ENCODE measurements at regions not wholly inside any gene's neighbourhood (a gene's known extent, or its start where the extent isn't known, plus 50 kb on each side); places are given as distances from the start of the nearest gene placed in this dataset.

DNA sequence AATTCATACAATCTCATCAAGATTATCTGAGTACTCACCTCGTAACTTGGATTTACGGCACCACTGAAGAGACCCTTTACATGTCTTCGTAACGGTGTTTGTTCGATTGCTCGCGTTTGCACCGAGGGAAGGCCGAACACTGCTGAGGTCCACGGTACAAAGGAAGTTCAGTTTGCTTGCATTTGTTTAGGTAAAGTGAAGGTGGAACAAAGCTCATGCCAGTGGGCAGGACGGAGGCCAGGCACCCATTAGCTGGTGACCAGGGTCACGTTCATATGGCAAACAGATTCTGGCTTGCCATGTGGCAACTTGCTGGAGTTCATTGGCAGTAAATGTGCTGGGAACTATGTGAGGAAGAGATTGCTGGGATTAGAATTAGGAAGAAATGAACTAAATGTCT, 164.8 kb downstream of the MACROH2A1 start:
- no peak for DNase-seq

DNA sequence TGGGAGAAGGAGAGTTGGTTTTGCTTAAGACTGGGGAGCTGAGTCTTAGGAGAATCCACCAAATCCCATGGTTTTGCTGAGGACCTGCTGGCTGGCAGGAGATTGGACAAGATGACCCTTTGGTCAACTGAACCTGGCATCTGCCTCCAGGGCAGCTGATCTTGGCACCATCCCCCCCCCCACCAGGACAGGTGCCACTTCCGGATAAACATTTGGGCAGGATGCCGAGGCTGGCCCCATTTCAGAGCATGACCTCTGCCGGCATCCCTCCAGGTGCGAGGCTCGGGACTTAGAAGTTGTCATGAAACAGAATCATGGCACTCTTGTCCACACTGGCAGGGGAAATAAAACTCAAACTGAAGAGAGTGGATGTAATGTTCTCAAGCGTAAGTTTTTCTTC, 165.6 kb downstream of the MACROH2A1 start:
- DNase-seq, result no peak

DNA sequence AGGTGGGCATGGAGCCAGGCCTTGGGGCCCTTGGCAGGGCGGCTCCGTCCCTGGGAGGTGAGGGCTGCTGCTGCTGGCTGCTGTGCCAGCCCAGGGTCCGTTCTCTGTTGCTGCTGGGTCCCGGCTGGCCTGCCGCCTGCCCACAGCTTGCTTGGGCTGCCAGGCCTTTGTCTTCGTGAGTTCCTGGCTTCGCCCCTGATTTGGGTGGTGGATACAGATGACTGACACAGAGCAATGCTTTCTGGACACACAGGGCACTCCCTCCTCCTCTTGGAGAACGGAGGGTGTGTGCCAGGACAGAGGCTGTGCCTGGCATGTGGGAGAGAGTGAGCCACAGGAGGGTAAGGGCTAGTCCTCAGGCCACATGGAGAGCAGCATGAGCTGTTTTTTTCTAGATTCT, 166.1 kb downstream of the MACROH2A1 start:
- no peak for DNase-seq

DNA sequence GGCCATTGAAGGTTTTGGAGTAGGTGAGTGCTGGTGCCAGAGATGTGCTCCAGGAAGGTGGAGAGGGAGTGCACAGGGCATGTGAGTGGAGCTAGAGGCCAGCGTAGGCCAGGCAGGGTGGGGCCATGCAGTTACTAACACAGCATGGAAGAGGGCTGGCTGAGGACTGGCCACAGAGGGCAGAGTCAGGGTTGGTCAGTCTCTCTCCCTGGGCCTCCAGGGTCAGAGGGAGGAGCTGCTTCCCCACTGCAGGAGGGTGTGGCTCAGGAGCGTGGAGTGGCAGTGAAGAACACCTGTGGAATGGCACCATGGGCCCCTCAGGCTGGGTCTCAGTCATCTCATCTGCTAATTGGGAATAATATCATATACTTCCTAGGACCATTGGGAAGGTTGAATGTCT, 167.7 kb downstream of the MACROH2A1 start:
- DNase-seq, result no peak

DNA sequence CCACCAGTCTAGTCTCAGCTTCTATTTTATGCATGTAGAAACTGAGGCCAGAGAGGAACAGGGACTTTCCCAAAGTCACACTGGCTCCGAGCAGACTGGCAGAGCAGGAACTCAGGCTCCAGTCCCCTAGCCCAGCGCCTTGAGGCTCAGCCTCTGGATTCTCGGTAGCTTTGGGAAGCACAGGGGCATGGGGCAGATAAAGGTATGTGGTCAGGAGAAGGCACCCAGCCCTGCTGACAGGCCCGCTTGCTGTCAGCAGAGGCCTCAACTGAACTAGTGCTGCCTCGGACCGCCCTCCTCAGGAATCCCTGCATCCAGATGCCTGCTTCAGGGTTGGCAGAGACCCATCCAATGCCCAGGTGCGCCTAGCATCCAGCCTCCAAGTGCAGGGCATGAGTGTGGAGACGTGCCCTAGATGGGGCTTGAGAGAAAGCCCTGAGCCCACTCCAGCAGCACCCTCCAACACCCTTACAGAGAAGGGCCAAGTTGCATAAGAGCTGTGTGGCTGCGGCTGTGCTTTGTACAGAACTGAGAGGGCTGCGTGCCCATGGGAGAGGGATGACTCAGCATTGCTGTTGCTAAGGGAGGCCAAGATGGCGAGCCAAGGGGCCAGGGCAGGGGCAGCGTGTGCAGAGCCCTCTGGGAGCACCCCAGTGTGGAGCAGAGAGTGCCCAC, 168.6 kb downstream of the MACROH2A1 start:
- DNase-seq, result no peak

DNA sequence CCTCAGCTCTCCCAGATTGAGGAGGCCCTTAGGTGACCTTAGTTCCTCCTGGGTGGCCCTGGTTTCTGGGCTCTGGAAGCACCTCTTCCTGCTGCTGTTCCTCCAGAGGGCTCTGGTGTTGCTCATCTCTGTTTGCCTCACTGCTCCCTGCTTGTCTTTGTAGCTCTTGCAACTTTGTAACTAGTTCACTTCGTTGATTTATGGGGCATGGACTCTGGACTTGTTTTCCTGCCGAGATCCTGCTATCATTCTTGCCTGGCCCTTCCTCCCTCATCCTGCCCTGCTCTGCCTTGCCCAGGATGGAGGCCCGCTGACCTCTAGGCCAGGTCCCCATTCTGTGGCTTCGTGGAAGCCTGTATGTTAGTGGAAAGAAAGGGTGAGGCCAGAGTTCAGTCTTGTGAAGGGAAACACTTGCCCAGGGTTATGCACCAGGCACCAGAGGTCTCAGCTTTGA, 169.3 kb downstream of the MACROH2A1 start:
- DNase-seq, result no peak

DNA sequence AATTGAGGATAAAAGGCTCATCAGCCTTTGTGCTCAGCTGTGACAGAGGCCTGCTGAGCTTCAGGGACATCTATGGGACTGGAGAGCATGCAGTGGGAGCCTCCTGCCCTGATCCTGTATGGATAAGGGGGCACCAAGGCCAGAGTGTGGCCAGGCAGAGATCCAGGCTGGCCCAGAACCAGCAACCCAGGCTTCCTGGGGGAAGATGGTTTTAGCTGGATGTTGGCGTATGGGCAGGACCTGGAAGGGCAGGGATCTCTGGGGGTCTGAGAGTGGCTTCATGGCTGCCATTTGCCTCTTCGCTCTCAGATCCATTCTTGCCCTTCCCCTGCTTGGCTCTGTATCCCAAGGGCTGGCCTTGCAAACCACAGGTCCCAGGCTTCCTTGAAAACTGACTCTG, 169.9 kb downstream of the MACROH2A1 start:
- DNase-seq, result no peak

DNA sequence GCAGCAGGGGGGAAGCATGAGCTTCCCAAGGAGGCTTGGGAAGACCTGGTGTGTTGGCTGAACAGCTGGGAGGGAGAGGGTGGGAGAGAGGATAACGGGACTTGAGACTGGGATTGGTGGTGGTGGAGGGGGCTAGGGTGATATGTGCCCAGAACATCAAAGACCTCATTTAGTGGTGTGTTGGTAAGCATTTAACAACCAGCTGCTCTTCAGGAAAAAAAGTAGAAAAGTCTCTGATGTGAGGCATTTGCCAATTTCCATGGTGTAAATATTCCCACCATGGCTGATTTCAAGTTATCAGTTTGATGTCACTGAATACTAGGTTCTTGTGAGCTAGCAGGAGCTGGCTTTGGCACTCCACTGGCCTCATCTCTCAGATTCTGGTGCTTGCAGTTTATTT, 170.8 kb downstream of the MACROH2A1 start:
- DNase-seq, result no peak

DNA sequence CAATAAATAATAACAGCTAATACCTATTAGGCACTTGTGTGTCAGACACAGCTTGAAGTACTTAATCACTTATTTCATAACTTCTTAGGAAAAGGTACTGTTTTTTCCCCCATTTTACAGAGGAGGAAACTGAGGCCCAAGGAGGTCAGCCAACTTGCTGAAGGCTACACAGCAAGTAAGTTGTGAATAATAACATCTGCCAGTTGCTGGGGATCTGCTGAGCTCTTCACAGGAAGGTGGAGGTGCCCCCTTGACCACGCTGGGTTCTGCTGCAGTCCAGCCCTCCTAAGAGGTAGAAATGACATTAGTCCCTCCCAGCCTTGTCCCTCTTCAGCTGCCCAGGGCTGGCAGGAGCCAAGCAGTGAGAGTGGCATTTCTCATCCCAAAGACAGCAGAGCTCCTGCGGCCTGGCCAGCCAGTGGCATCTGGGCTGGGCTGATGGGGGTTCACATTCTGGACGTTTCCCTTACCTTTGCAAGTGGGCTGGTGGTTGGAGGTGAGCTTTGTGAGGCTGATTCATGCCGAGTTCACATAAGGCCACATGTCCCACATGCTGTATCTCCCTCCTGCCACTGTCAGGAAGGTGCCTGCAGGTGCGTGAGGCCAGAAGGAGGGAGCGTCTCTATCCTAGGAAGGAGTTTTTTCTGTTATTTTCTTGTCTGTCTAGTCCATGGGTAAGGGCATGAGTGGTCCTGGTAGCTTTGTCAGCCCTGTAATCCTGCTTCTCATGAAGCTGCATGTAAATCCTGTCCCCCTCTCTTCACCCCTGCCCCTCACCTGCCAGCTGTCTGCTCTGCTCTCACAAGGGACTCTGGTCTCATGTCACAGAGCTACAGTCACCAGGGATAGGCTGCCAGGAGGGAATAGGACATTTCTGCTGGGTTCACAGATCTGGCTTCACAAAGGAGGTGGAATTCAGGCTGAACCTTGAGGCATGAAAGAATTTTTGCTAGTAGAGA, 171.7 kb downstream of the MACROH2A1 start:
- peak; percentile 67 for DNase-seq

DNA sequence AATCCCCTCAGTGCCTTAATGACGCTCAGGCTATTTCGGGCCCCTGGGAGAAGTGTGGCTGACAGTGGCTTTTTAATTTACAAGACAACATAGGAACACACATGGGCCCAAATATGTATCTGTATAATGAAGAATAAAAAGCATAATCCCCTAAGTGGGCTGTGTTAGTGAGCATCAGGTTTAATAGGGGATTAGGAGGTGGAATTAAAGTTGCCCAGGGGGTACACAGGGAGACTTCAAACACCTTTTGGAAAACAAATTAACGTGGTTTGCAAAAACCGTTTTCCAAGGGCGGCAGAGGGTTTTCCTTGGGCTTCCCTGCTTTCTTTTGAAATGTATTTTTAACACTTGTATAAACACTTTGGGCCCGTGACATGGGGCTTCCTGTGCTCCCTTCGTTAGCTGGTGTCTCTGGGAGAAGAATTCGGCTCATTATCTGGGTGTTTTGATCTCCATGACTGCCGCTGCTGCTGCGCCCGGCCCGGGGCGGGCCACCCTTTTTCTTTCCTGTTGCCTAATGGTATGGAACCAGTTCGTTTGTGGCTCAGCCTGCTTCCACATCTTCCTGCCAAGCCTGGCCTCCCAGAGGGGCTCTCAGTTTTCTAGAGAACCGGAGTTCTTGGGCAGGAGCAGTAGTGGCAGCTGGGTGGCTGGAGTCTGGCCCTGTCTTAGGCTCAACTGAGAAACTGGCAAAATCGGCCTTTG, 173.0 kb downstream of the MACROH2A1 start:
- peak; percentile 81 for DNase-seq

DNA sequence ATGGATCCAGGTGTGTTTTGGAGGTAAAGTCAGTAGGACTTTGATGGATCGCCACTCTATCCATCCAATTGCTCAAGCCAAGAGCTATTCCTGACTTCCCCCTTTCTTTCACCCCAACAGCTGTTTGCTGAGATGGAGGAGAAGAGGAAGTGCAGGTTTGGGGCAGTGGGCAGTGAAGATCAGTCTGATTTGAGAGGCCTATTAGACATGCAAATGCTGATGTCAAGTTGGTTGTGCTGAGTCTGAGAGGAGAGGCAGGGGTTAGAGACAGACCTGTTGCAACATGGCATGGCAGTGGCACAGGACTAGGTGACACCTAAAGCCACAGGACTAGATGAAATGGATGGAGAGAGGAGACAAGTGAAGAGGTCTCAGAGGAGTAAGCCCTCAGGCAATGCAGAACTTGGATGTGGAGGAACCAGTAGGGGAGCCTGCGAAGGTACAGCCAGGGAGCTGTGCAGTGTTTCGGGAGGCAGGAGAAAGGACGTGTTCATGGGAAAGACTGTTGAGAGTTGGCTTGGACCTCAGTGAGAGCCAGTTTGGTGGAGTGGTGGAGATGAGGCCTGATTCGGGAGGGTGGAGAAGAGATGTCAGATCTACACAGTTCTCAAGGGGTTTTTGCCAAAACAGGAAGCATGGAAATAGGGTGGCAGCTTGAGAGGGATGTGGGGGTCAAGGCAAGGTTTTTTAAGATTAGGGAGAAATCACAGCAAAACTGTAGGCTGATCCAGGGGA, 175.0 kb downstream of the MACROH2A1 start:
- no peak for DNase-seq

DNA sequence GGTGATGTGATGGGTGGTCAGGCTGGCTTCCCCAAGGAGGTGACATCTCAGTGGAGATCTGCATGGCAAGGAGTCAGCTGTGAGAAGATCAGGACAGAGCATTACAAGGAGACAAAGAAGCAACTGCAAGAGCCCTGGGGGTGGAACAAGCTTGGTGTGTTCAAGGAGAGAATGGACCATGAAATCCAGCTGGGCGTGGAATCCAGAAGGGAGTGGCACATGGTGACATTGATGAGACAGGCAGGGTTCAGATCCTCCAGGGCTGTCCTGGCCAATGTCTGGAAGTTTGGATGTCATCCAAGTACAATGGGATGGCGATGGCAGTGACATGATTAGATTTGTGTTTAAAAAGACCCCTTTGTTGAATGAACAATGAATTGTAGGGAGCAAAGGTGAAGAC, 175.6 kb downstream of the MACROH2A1 start:
- DNase-seq, result no peak

DNA sequence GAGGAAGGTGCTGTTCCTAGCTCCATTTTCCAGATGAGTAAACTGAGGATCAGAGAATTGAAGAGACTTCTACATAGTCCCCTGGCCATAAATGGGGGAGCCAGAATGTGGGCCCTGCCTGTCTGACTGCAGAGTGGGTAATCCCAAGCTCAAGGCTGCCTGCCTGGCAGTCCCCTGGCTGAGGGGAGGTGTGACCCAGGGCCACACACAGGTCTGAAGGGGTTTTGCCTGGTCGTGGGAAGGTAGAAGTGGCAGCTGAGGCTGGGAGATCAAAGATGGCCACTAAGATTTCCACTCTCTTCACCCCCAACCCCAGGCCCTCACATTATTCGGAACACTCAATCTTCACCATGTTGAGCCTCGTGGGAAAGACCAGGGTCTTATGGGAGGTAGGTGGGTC, 176.3 kb downstream of the MACROH2A1 start:
- no peak for DNase-seq

DNA sequence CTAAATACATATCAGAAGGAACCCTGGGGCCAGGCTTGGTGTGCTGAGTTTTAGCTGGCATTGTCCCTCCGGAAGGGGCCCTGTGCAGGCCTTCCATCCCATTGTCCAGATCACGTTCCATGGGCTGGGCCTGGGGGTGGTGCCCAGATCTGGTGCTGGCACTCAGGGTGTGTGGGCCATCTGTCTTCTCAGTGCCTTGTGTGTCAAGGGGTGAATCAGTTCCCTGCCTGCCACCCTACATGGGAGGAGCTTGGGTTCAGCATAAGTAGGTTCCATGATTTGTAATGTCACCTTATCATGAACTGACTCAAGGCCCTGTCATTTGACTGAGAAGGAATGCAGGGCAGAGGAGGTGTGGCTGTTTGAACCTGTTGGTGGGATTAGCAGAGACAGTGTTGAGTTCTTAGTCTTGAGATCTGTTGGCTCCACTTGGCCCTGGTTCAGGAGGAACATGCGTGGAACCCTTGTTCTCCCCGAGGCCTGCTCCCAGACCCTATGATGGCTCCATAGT, 176.8 kb downstream of the MACROH2A1 start:
- DNase-seq, result no peak

DNA sequence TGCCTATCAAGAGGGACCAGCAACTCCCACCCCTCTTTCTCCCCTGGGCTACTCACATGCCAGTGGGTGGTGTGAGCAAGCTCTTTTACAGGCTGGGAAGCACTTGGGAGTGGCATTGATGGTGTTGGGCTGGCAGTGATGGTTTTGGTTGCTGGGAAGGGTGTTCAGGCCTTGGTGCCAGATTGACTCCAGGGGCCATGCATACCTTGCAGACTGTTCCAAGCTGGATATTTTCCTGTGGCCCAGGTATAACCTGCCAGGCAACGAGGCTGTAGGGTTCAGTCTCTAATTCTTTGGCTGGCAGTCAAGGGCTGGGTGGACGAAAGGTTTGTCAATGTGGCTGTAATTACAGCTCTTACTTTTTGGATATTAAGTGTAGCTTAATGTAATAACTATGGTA, 177.3 kb downstream of the MACROH2A1 start:
- DNase-seq, result no peak

DNA sequence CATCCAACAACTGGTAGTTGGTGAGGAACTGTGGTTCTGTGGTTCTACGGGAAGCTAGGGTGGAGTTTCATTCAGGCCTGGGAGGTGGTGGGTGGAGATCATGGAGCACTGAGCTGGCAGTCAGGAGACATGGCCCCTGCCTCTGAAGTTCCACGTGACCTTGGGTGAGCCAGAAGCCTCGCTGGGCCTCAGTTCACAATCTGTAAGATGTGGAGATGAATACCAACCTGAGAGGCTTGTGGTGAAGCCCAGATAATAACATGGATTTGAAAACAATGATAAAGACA, 177.9 kb downstream of the MACROH2A1 start:
- no peak for DNase-seq

DNA sequence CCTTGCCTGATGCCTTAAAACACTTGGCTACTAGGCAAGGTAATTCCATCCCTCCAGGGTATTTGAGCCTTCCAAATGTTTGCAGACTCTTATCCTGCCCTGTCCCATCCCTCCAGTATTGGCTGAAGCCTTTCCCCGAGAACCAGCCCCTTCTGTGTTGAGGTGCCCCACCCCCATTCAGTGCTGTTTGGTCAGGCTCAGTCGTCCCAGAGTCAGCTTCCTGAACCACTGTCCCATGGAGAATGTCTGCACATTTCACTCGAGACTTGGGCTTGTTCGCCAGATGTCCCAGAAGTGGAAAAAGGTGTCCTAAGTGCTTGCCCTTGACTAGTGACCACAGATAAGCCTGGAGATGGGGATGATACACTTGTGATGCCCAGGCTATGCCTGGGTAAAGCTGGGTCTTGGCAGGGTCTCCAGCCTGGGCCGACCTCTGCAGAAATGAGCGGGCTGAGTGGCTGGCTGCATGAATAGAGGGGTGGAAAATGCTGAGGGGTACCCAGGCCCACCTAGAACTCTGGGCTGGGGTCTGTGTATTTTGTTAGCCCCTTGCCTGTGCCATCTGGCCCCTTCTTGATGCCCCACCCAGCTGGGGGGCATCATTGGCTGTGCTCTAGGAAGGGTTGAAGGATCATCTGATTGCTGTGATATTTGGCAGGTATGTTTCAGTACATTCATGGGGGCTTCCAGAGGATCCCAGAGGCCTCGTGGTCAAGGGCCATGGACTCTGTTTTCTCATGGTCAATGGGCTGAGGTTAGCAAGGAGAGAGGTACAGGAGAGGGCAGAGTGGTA, 178.4 kb downstream of the MACROH2A1 start:
- DNase-seq, result no peak

DNA sequence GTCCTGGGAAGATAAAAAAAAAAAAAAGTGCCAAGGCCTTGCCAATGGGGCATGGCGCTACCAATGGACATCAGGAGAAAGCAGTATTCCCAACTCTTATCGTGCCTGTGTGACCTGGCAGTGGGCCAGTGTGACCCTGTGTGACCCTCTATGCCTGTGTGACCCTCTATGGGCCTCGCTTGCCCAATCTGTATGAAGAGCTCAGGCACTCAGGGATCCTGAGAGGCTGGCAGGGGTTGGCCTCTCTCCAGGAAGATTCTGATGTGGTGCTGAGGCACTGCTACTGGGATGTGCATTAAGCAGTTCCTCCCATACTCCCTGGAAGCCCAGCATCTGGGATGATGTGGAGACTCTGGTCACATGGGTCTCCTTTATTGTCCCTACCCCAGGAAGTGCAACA, 179.2 kb downstream of the MACROH2A1 start:
- DNase-seq, result no peak

DNA sequence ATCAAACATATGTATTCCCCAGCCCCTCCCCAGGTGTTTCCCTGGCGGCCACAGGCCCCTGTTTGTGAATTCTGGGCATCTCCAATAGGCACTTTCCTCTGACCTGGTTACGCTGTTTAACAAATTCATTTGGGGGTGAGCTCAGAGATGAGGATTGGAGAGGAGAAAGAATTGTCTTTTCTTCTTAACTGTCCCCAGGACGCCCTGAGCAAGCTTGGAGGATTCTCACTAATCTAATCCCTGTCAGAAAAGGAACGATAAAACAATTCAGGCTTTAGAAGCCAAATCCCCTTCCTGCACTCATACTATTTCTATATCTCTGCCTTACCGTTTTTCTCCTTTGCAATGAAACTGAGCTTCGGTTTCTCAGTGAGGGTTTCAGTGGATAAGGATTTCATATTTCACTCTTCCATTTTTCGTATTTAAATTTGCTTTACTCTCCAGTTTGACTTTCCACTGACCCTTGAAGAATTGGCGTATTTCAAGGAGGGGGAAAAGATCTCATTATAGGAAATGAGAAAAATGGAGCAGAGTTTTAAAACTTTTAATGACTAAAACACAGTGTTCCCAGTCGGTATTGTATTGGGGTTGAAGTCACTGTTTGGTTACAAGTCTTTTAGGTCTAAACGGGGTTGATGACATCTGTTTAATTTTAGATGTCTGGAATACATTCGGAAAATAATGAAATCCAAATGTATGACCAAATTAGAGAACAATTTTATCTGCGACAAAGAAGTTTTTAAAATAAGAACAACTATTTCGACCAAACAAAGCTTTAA, 180.1 kb downstream of the MACROH2A1 start:
- no peak for DNase-seq

DNA sequence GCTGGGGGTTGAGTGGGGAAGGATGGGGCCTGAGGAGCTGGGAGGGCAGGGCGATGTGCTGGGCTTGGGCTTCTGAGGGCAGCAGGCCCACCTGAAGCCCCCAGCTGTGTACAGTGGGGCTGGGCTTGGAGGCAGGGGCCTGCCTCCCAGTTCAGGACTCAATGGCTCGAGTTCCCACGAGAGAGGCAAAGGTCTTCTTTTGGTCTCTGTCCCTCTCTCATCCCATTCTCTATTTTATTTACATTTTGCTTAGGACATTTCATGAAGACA, 180.6 kb downstream of the MACROH2A1 start:
- DNase-seq, result no peak

DNA sequence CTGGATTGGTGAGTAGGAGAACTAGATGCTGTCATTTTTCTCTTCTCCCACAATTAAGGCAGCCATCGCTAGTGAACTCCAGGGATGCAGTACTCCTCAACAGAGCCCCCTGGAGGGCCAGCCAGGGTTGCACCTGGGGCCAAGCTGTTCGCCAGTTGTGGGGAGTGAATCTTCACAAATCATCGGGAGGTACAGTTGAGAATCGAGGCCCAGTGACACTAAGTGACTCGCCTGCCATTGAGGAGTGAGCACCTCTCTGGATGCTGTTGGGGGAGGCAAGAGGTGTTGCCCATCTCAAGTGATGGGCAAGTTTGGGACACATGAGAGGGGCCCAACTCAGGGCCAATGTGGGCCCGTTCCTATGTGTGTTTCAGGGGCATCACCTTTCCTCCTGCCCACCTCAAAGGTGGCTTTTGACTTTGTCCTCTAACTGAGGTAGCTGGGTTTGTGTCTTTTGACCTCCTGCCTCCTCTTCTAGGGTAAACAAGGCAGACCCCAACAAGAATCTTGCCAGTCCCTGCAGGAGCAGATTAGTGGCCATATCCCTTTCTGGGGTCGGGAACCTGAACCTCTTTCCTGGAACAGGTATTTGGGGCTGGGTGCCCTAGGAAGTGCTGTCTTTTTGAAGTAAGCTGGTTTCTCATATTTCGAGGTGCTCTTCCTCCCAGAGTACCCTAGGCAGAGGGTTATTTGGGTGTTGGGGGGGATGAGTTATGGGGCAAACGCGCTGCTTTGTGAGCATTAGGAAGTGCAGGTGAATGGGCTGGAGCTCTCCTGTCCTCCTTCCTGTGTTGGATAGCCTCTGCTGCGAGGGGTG, 181.2 kb downstream of the MACROH2A1 start:
- no peak for DNase-seq
